Ovary (tissue), 3 donors: ENCODE measurements at regions not wholly inside any gene's neighbourhood (a gene's known extent, or its start where the extent isn't known, plus 50 kb on each side); places are given as distances from the start of the nearest gene placed in this dataset.

Experiments
- CTCF ChIP-seq, 3 donors: fragments of 450-650 bp in 2 of 3; fragments of 200-600 bp in 1 of 3; IDR thresholded peaks; one replicate each; pipeline versions ENCODE4 v1.5.1 to v1.8.0; 2016 to 2022; ENCODE audit warnings: antibody characterized with exemption in 3 of 3, mild to moderate bottlenecking in 1 of 3
- EP300 ChIP-seq: sonication (generic); formaldehyde crosslinking; IDR thresholded peaks from one replicate; pipeline ENCODE4 v1.6.1; 2017; ENCODE audit warnings: antibody characterized with exemption
- donor health status: DM: no; HTN: no; CAD: no.

- TF ChIP-seq EP300 (no peak), CTCF (IDR thresholded peaks at IDR 0.05) (no peak)
These were observed 156.7 kb downstream of the TMEM121 start for GRCh38 chr14:105682956-105683570.
